ENCODE measurements at regions not wholly inside any gene's neighbourhood (a gene's known extent, or its start where the extent isn't known, plus 50 kb on each side); places are given as distances from the start of the nearest gene placed in this dataset.

GRCh38 chr5:86768699-86769202 is 151.0 kb downstream of the COX7C start:
- no peak overlapping the region for H3K27ac ChIP-seq
- no peak for TF ChIP-seq CTCF (conservative IDR thresholded peaks at IDR 0.05)
- TF ChIP-seq ZFX (IDR thresholded peaks at IDR 0.05), result no peak

DNA sequence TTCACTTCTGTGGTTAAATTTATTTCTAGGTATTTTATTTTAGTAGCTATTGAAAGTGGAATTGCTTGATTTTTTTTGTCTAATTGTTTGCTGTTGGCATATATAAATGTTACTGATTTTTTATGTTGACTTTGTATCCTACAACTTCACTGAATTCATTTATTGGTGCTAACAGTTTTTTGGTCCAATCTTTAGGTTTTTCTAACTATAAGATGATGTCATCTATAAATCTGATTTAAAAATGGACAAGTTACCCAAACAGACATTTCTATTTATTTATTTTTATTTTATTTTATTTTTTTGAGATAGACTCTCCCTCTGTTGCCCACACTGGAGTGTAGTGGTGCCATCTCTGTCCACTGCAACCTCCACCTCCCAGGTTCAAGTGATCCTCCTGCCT is 162.3 kb downstream of the COX7C start:
- TF ChIP-seq CTCF (conservative IDR thresholded peaks at IDR 0.05), result no peak
- no peak for TF ChIP-seq ZFX (IDR thresholded peaks at IDR 0.05)
- H3K27ac ChIP-seq, result no peak overlapping the region

DNA sequence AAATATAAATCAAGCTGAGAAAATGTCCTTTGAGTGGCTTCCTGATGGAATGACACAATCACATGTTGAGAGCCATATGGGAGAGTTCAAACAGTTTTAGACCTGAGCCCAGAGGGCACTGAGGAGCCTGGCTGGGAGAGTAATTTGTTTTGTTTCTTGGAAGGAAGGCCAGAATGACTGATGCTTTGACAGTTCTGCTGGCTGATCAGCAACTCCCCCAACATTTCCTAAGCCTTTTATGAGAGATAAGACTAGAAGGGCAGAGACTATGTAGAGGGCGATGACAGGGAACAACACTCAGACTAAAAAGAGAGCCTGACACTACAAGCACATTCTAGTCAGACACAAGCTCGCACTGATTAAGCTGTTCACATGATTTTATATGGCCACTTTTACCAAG is 169.2 kb downstream of the COX7C start:
- no peak overlapping the region for H3K27ac ChIP-seq
- TF ChIP-seq CTCF (conservative IDR thresholded peaks at IDR 0.05), result no peak
- TF ChIP-seq ZFX (IDR thresholded peaks at IDR 0.05), result no peak

DNA sequence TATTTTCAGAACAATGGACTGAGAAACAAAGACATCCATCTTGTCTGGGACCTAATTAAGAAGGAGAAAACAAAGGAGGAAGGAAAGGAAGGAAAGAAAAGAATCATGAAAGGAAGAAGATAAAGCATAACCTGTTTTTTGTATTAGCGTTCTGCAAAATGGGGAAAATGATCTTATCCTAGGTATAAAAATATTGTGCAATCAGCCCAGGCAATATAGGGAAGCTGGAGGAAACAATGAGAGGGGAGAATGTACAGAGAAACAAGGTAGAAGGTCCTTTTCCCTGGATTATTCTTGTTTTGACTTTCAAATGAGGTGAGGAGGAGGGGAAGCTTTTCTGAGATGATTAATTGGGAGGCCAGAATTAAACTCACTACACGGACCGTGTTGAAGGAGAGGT is 177.9 kb downstream of the COX7C start:
- H3K27ac ChIP-seq, result no peak overlapping the region
- TF ChIP-seq CTCF (conservative IDR thresholded peaks at IDR 0.05), result no peak
- TF ChIP-seq ZFX (IDR thresholded peaks at IDR 0.05), result no peak

- TF ChIP-seq CTCF (conservative IDR thresholded peaks at IDR 0.05) (no peak), ZFX (IDR thresholded peaks at IDR 0.05) (no peak)
- H3K27ac ChIP-seq, result no peak overlapping the region
Observed at GRCh38 chr5:86797677-86798076, 179.9 kb downstream of the COX7C start.

GRCh38 chr5:86806206-86806605 is 188.5 kb downstream of the COX7C start:
- TF ChIP-seq ZFX (IDR thresholded peaks at IDR 0.05) (no peak), CTCF (conservative IDR thresholded peaks at IDR 0.05) (no peak)

GRCh38 chr5:86807046-86808031 is 189.6 kb downstream of the COX7C start:
- TF ChIP-seq CTCF (conservative IDR thresholded peaks at IDR 0.05) (peak; percentile 32), ZFX (IDR thresholded peaks at IDR 0.05) (no peak)
- H3K27ac ChIP-seq, result no peak overlapping the region

More at GRCh38 chr5:86806206-86806605, 188.5 kb downstream of the COX7C start:
- no peak overlapping the region for H3K27ac ChIP-seq
